ENCODE measurements at regions not wholly inside any gene's neighbourhood (a gene's known extent, or its start where the extent isn't known, plus 50 kb on each side); places are given as distances from the start of the nearest gene placed in this dataset.
"Not testable (repeated sequence)": the region's sequence is repeated elsewhere in the genome, so short reads cannot be mapped to it uniquely, and the experiment has no call there.

GRCh38 chr2:4962419-4962818 lies 729.8 kb upstream of the SOX11 start:
- DNase-seq = no peak

- DNase-seq = no peak
Observed at GRCh38 chr2:4963106-4963505, 729.1 kb upstream of the SOX11 start.

- no peak for DNase-seq
Observed at GRCh38 chr2:4964001-4964540, 728.1 kb upstream of the SOX11 start.

GRCh38 chr2:4964579-4964978 lies 727.6 kb upstream of the SOX11 start:
- no peak for DNase-seq

GRCh38 chr2:4965556-4966320 lies 726.4 kb upstream of the SOX11 start:
- DNase-seq = no peak

GRCh38 chr2:4967206-4967605 lies 725.0 kb upstream of the SOX11 start:
- DNase-seq = no peak

GRCh38 chr2:4972472-4972871 lies 719.7 kb upstream of the SOX11 start:
- DNase-seq = no peak

- no peak for DNase-seq
Observed at GRCh38 chr2:4973354-4973753, 718.8 kb upstream of the SOX11 start.

- no peak for DNase-seq
Observed at GRCh38 chr2:4973973-4974372, 718.2 kb upstream of the SOX11 start.

- no peak for DNase-seq
Observed at GRCh38 chr2:4976407-4976806, 715.8 kb upstream of the SOX11 start.

- DNase-seq = no peak
Observed at GRCh38 chr2:4979111-4979510, 713.1 kb upstream of the SOX11 start.

- DNase-seq = no peak
Observed at GRCh38 chr2:4980995-4981394, 711.2 kb upstream of the SOX11 start.

- DNase-seq = no peak
Observed at GRCh38 chr2:4981802-4982409, 710.3 kb upstream of the SOX11 start.

- DNase-seq = not testable (repeated sequence)
Observed at GRCh38 chr2:4988444-4988843, 703.7 kb upstream of the SOX11 start.

GRCh38 chr2:4992226-4992625 lies 700.0 kb upstream of the SOX11 start:
- DNase-seq = no peak

GRCh38 chr2:4995466-4995865 lies 696.7 kb upstream of the SOX11 start:
- DNase-seq = no peak

- no peak for DNase-seq
Observed at GRCh38 chr2:5007596-5007995, 684.6 kb upstream of the SOX11 start.

- DNase-seq = no peak
Observed at GRCh38 chr2:5019324-5019723, 672.9 kb upstream of the SOX11 start.

GRCh38 chr2:5020116-5020875 lies 671.9 kb upstream of the SOX11 start:
- DNase-seq = no peak

GRCh38 chr2:5021136-5021535 lies 671.0 kb upstream of the SOX11 start:
- no peak for DNase-seq

- no peak for DNase-seq
Observed at GRCh38 chr2:5022061-5022460, 670.1 kb upstream of the SOX11 start.

GRCh38 chr2:5022708-5023635 lies 669.2 kb upstream of the SOX11 start:
- not testable (repeated sequence) for DNase-seq
